HFFc6 (cell line): ENCODE measurements at regions not wholly inside any gene's neighbourhood (a gene's known extent, or its start where the extent isn't known, plus 50 kb on each side); places are given as distances from the start of the nearest gene placed in this dataset.

Source experiments
- DNase-seq: peaks from one replicate; pipeline ENCODE4 v3.0.0-alpha.2; 2018
- H3K27ac Mint-ChIP-seq: 2 replicates; pipeline ENCODE4 v1.8.0; 2020; ENCODE audit warnings: mild to moderate bottlenecking, mixed read lengths
- H3K27me3 Mint-ChIP-seq: 2 replicates; pipeline ENCODE4 v1.8.0; 2021; ENCODE audit warnings: mild to moderate bottlenecking, moderate library complexity, mixed read lengths; ENCODE audit not compliant: insufficient read depth
- H3K36me3 Mint-ChIP-seq: 2 replicates; pipeline ENCODE4 v1.8.0; 2021; ENCODE audit warnings: low read depth, mixed read lengths
- H3K4me1 Mint-ChIP-seq: 2 replicates; pipeline ENCODE4 v1.8.0; 2020; ENCODE audit warnings: low read depth, mixed read lengths
- H3K4me3 Mint-ChIP-seq: 2 replicates; pipeline ENCODE4 v1.8.0; 2020; ENCODE audit warnings: mild to moderate bottlenecking, moderate library complexity, mixed read lengths
- H3K9me3 Mint-ChIP-seq: 2 replicates; pipeline ENCODE4 v1.8.0; 2020; ENCODE audit warnings: mild to moderate bottlenecking, mixed read lengths
- CTCF ChIP-seq: fragments of 200-600 bp; sonication (generic); IDR thresholded peaks from 2 replicates; pipeline ENCODE4 v1.5.0; 2021; ENCODE audit warnings: antibody characterized with exemption, mild to moderate bottlenecking

GRCh38 chr5:167973126-167973525 is 318.3 kb upstream of the WWC1 start:
- no peaks in the 10 kb centered on the region; the same call in none of the 2 replicates for H3K27me3 Mint-ChIP-seq
- peaks cover 19% of the 10 kb centered on the region for H3K4me1 Mint-ChIP-seq
- no peak for TF ChIP-seq CTCF
- no peak for DNase-seq
- no peak overlapping the region for H3K4me3 Mint-ChIP-seq
- H3K27ac Mint-ChIP-seq, result no peak overlapping the region
- H3K36me3 Mint-ChIP-seq, result peaks cover 7% of the 10 kb centered on the region; the same call in 1 of the 2 replicates
- no peaks in the 10 kb centered on the region for H3K9me3 Mint-ChIP-seq

GRCh38 chr5:167984951-167985350 is 306.5 kb upstream of the WWC1 start:
- Mint-ChIP-seq H3K4me1 (no peaks in the 10 kb centered on the region), H3K9me3 (no peaks in the 10 kb centered on the region), H3K27me3 (peaks cover 23% of the 10 kb centered on the region), H3K27ac (no peak overlapping the region), H3K4me3 (no peak overlapping the region), H3K36me3 (no peaks in the 10 kb centered on the region)
- no peak for DNase-seq
- no peak for TF ChIP-seq CTCF

- H3K4me1 Mint-ChIP-seq, result no peaks in the 10 kb centered on the region
- H3K4me3 Mint-ChIP-seq, result no peak overlapping the region
- no peak for DNase-seq
- no peak overlapping the region for H3K27ac Mint-ChIP-seq
- peaks cover 21% of the 10 kb centered on the region for H3K27me3 Mint-ChIP-seq
- H3K9me3 Mint-ChIP-seq, result no peaks in the 10 kb centered on the region
- no peaks in the 10 kb centered on the region for H3K36me3 Mint-ChIP-seq
- TF ChIP-seq CTCF, result no peak
These were observed 306.1 kb upstream of the WWC1 start for GRCh38 chr5:167985373-167985772.

GRCh38 chr5:167987490-167988280 is 303.8 kb upstream of the WWC1 start:
- no peak for DNase-seq
- H3K4me3 Mint-ChIP-seq, result no peak overlapping the region
- H3K27me3 Mint-ChIP-seq, result peaks cover 17% of the 10 kb centered on the region
- no peak overlapping the region for H3K27ac Mint-ChIP-seq
- H3K9me3 Mint-ChIP-seq, result no peaks in the 10 kb centered on the region
- H3K36me3 Mint-ChIP-seq, result no peaks in the 10 kb centered on the region
- no peak for TF ChIP-seq CTCF
- no peaks in the 10 kb centered on the region for H3K4me1 Mint-ChIP-seq

- TF ChIP-seq CTCF, result no peak
- Mint-ChIP-seq H3K36me3 (no peaks in the 10 kb centered on the region), H3K27ac (no peak overlapping the region), H3K27me3 (peaks cover 11% of the 10 kb centered on the region), H3K4me1 (no peaks in the 10 kb centered on the region), H3K4me3 (no peak overlapping the region), H3K9me3 (no peaks in the 10 kb centered on the region)
- no peak for DNase-seq
These were observed 298.6 kb upstream of the WWC1 start for GRCh38 chr5:167992868-167993267.
